GM19324 (cell line): ENCODE measurements at regions not wholly inside any gene's neighbourhood (a gene's known extent, or its start where the extent isn't known, plus 50 kb on each side); places are given as distances from the start of the nearest gene placed in this dataset.

ENCODE experiments used
- ATAC-seq: cut with Tn5 transposase; IDR thresholded peaks from one replicate; pipeline ENCODE4 v1.9.1; 2021; ENCODE audit warnings: mild to moderate bottlenecking, moderate library complexity; ENCODE audit not compliant: unreplicated experiment, low FRiP score

- no peak for ATAC-seq
Observed at GRCh38 chr10:107740962-107741690, 576.6 kb upstream of the SORCS1 start.

- no peak for ATAC-seq
Observed at GRCh38 chr10:107739951-107740350, 575.4 kb upstream of the SORCS1 start.

GRCh38 chr10:107733328-107734130 lies 569.0 kb upstream of the SORCS1 start:
- ATAC-seq: no peak

GRCh38 chr10:107732045-107732444 lies 567.5 kb upstream of the SORCS1 start:
- no peak for ATAC-seq

GRCh38 chr10:107728807-107729206 lies 564.3 kb upstream of the SORCS1 start:
- ATAC-seq: peak; percentile 63

- ATAC-seq: no peak
Observed at GRCh38 chr10:107727767-107728317, 563.3 kb upstream of the SORCS1 start.

- no peak for ATAC-seq
Observed at GRCh38 chr10:107718864-107719263, 554.4 kb upstream of the SORCS1 start.

GRCh38 chr10:107717046-107717445 lies 552.5 kb upstream of the SORCS1 start:
- no peak for ATAC-seq

- no peak for ATAC-seq
Observed at GRCh38 chr10:107715565-107715964, 551.1 kb upstream of the SORCS1 start.

GRCh38 chr10:107708981-107709380 lies 544.5 kb upstream of the SORCS1 start:
- no peak for ATAC-seq

GRCh38 chr10:107706096-107706725 lies 541.7 kb upstream of the SORCS1 start:
- ATAC-seq: no peak

GRCh38 chr10:107701943-107702342 lies 537.4 kb upstream of the SORCS1 start:
- ATAC-seq: no peak

- ATAC-seq: no peak
Observed at GRCh38 chr10:107692072-107692471, 527.6 kb upstream of the SORCS1 start.

- no peak for ATAC-seq
Observed at GRCh38 chr10:107689323-107689722, 524.8 kb upstream of the SORCS1 start.

- ATAC-seq: no peak
Observed at GRCh38 chr10:107687701-107688100, 523.2 kb upstream of the SORCS1 start.

GRCh38 chr10:107686095-107686494 lies 521.6 kb upstream of the SORCS1 start:
- ATAC-seq: peak; percentile 63

- no peak for ATAC-seq
Observed at GRCh38 chr10:107671960-107672359, 507.5 kb upstream of the SORCS1 start.

- no peak for ATAC-seq
Observed at GRCh38 chr10:107666214-107666613, 501.7 kb upstream of the SORCS1 start.

GRCh38 chr10:107665459-107665858 lies 501.0 kb upstream of the SORCS1 start:
- ATAC-seq: no peak

- no peak for ATAC-seq
Observed at GRCh38 chr10:107657851-107658250, 493.3 kb upstream of the SORCS1 start.

- ATAC-seq: no peak
Observed at GRCh38 chr10:107656932-107657331, 492.4 kb upstream of the SORCS1 start.
